ENCODE measurements at regions not wholly inside any gene's neighbourhood (a gene's known extent, or its start where the extent isn't known, plus 50 kb on each side); places are given as distances from the start of the nearest gene placed in this dataset.
A peak's percentile ranks its signal among the peaks of the same experiment; 100 is the strongest.

DNA sequence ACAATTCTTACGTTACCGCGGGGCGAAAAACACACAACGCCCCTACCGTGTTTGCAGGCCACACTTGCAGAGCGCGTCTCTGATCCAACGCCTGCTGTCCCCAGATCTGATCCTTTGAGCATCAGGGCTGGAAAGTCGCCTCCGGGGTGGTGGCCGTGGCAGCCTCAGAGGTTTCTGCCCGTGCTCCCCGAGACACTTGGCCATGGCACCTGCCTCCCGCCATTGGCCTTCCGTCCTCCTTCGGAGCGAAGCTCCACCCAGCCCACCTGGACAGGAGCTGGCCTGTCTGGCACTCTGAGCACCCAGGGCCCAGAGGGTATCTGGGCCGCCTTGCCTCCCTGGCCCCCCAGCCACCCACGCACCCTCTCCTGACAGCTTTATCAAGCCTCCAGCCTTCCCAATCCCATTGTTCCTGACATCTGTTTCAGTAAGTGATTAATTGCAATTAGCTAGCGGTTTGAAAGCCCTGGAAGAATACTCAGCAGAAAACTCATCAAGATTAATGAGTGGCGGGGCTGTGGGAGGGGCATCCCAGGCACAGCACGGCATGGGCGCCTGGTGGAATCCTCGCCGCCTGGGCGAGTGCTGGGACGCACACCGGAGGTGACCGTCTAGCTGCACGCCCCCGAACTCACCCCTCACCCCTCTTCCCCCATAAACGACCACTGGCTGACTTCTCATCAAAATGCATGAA lies 181.5 kb upstream of the GSE1 start:
- Histone ChIP-seq H3K27ac (ENCODE audit: low read depth in 2 of 2, low read length in 1 of 2) (peak overlapping the region in 1 of 2 experiments; percentile 79; a peak in 2 of 4 replicates), H3K4me3 (ENCODE audit: low read depth in 2 of 2, low read length in 1 of 2) (no peak overlapping the region), H2AFZ (ENCODE audit: low read depth) (no peak overlapping the region), H3K9me2 (no peaks in the 10 kb centered on the region), H3K36me3 (replicated peaks in 1 of 2; ENCODE audit: control insufficient read depth in 1 of 2, insufficient read depth in 2 of 2, low read length in 1 of 2) (no peaks in the 10 kb centered on the region), H3K79me2 (ENCODE audit: insufficient read depth) (no peaks in the 10 kb centered on the region), H3K4me1 (ENCODE audit: control insufficient read depth in 1 of 2, insufficient read depth in 2 of 2, low read depth in 1 of 2, low read length in 1 of 2) (peaks cover 0 to 36% of the 10 kb centered on the region in 2 experiments; a peak in 1 of 4 replicates), H3K9me3 (no peaks in the 10 kb centered on the region), H4K20me1 (ENCODE audit: insufficient read depth) (no peaks in the 10 kb centered on the region), H3K4me2 (no peak overlapping the region), H3K9ac (no peak overlapping the region), H3F3A (replicated peaks; ENCODE audit: insufficient read depth) (no peaks in the 10 kb centered on the region), H3K27me3 (ENCODE audit: insufficient read depth) (no peaks in the 10 kb centered on the region)
- TF ChIP-seq EP300 (IDR thresholded peaks at IDR 0.05; ENCODE audit: borderline replicate concordance in 1 of 2, low read depth in 1 of 2, low read length in 1 of 2) (peak in 1 of 2 experiments; percentile 31; a peak in 1 of 4 replicates), MEF2A (IDR thresholded peaks at IDR 0.05; ENCODE audit: borderline replicate concordance, low read depth) (no peak), GATA2 (CRISPR knock-in tag; IDR thresholded peaks at IDR 0.05) (peak; percentile 55; the same call in 1 of the 2 replicates), SIN3A (IDR thresholded peaks at IDR 0.05; ENCODE audit: borderline replicate concordance, low read depth, low read length) (no peak), RFX5 (IDR thresholded peaks at IDR 0.05; ENCODE audit: low read length) (no peak), MXI1 (IDR thresholded peaks at IDR 0.05; ENCODE audit: low read depth, low read length) (0 out of 2 replicates have a peak, but pooled peaks have one; percentile 9)
- ChIA-PET CTCF (interaction anchor here (0.6 to 4.2 kb wide), 18 partner anchors 10 to 186 kb away, joined by 3 to 24 read pairs (median 4); no protein-coding TSS in a partner anchor), POLR2A (no interaction called here)
- 86% methylated on average over 31 of the region's 33 CpGs for WGBS (ENCODE audit: low lambda C conversion rate)
- peak; percentile 72 for DNase-seq

DNA sequence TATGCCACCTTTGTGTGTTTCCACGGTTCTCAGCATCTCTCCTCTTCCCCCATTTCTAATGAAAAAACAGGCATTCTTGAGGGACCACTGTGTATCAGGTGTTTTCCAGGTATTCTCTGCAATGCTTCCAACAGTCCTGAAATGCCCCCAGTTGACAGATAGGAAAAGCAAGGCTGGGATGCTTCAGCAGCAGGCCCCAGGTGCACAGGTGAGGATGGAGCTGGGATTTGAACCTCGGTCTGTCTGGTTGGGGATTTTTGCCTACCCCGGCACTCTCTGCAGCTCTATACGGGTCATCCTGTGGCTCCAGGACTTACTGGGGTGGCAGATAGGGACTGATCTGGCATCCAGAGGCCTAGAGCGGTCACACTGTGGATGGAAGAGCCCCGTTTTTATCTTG lies 180.5 kb upstream of the GSE1 start:
- H3K27me3 ChIP-seq (ENCODE audit: insufficient read depth), result no peaks in the 10 kb centered on the region
- no peaks in the 10 kb centered on the region for H3K9me2 ChIP-seq
- POLR2A ChIA-PET, result no interaction called here
- no peaks in the 10 kb centered on the region for H3F3A ChIP-seq (replicated peaks; ENCODE audit: insufficient read depth)
- CTCF ChIA-PET, result interaction anchor here (1.3 to 1.5 kb wide), 3 partner anchors 25 to 187 kb away, joined by 3 to 5 read pairs (median 4); no protein-coding TSS in a partner anchor
- no peak overlapping the region for H3K4me2 ChIP-seq
- H3K36me3 ChIP-seq (replicated peaks in 1 of 2; ENCODE audit: control insufficient read depth in 1 of 2, insufficient read depth in 2 of 2, low read length in 1 of 2), result no peaks in the 10 kb centered on the region
- H3K27ac ChIP-seq (ENCODE audit: low read depth in 2 of 2, low read length in 1 of 2), result no peak overlapping the region; a peak in 1 of 4 replicates
- H2AFZ ChIP-seq (ENCODE audit: low read depth), result no peak overlapping the region
- no peaks in the 10 kb centered on the region for H4K20me1 ChIP-seq (ENCODE audit: insufficient read depth)
- TF ChIP-seq CHD2 (IDR thresholded peaks at IDR 0.05; ENCODE audit: low read length, partially characterized antibody) (no peak), FOSL2 (IDR thresholded peaks at IDR 0.05; ENCODE audit: borderline replicate concordance, low read depth) (no peak), TCF12 (IDR thresholded peaks at IDR 0.05) (no peak), RXRA (IDR thresholded peaks at IDR 0.05; ENCODE audit: borderline replicate concordance, low read depth) (no peak), TAF1 (IDR thresholded peaks at IDR 0.05; ENCODE audit: borderline replicate concordance, low read depth, low read length) (no peak), ELF1 (IDR thresholded peaks at IDR 0.05) (no peak), SIN3A (IDR thresholded peaks at IDR 0.05; ENCODE audit: borderline replicate concordance, low read depth, low read length) (no peak)
- TF ChIP-seq, protein P1, sequence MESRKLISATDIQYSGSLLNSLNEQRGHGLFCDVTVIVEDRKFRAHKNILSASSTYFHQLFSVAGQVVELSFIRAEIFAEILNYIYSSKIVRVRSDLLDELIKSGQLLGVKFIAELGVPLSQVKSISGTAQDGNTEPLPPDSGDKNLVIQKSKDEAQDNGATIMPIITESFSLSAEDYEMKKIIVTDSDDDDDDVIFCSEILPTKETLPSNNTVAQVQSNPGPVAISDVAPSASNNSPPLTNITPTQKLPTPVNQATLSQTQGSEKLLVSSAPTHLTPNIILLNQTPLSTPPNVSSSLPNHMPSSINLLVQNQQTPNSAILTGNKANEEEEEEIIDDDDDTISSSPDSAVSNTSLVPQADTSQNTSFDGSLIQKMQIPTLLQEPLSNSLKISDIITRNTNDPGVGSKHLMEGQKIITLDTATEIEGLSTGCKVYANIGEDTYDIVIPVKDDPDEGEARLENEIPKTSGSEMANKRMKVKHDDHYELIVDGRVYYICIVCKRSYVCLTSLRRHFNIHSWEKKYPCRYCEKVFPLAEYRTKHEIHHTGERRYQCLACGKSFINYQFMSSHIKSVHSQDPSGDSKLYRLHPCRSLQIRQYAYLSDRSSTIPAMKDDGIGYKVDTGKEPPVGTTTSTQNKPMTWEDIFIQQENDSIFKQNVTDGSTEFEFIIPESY (IDR thresholded peaks at IDR 0.05; ENCODE audit: borderline replicate concordance, low read depth), result no peak
- no peaks in the 10 kb centered on the region for H3K79me2 ChIP-seq (ENCODE audit: insufficient read depth)
- no peak overlapping the region for H3K4me3 ChIP-seq (ENCODE audit: low read depth in 2 of 2, low read length in 1 of 2)
- peaks cover 0 to 36% of the 10 kb centered on the region in 2 experiments; a peak in 1 of 4 replicates for H3K4me1 ChIP-seq (ENCODE audit: control insufficient read depth in 1 of 2, insufficient read depth in 2 of 2, low read depth in 1 of 2, low read length in 1 of 2)
- no peak for DNase-seq
- WGBS (ENCODE audit: low lambda C conversion rate), result 90% methylated on average over 6 of the region's 6 CpGs
- no peak overlapping the region for H3K9ac ChIP-seq
- no peaks in the 10 kb centered on the region for H3K9me3 ChIP-seq
